H9 (cell line): ENCODE measurements at regions not wholly inside any gene's neighbourhood (a gene's known extent, or its start where the extent isn't known, plus 50 kb on each side); places are given as distances from the start of the nearest gene placed in this dataset.

Experiments
- DNase-seq: peaks from one replicate; pipeline ENCODE4 v3.0.0-alpha.2; 2017
- H2AFZ ChIP-seq: one replicate; pipeline ENCODE4 v1.6.1; 2013; ENCODE audit warnings: mild to moderate bottlenecking, low read length, control low read depth, moderate library complexity
- H2AK5ac ChIP-seq: 2 replicates; pipeline ENCODE4 v1.6.1; 2013; ENCODE audit warnings: low read length, control low read depth, mixed read lengths; ENCODE audit not compliant: insufficient read length
- H2BK120ac ChIP-seq: one replicate; pipeline ENCODE4 v1.6.1; 2013; ENCODE audit warnings: low read depth, mild to moderate bottlenecking, low read length, control low read depth, inconsistent platforms; ENCODE audit not compliant: poor library complexity, severe bottlenecking
- H2BK12ac ChIP-seq: 2 replicates; pipeline ENCODE4 v1.6.1; 2013; ENCODE audit warnings: low read length, control low read depth, mixed read lengths, low read depth; ENCODE audit not compliant: insufficient read length
- H2BK15ac ChIP-seq: 2 replicates; pipeline ENCODE4 v1.6.1; 2013; ENCODE audit warnings: low read depth, low read length, control low read depth
- H2BK20ac ChIP-seq: one replicate; pipeline ENCODE4 v1.6.1; 2013; ENCODE audit warnings: low read depth, mild to moderate bottlenecking, low read length, control low read depth, inconsistent platforms; ENCODE audit not compliant: poor library complexity, severe bottlenecking
- H2BK5ac ChIP-seq: 2 replicates; pipeline ENCODE4 v1.6.1; 2013; ENCODE audit warnings: low read length, control low read depth, mixed read lengths; ENCODE audit not compliant: insufficient read length
- H3K14ac ChIP-seq: 2 replicates; pipeline ENCODE4 v1.6.1; 2013; ENCODE audit warnings: low read length, control low read depth; ENCODE audit not compliant: insufficient read depth
- H3K18ac ChIP-seq: 2 replicates; pipeline ENCODE4 v1.6.1; 2013; ENCODE audit warnings: low read depth, mild to moderate bottlenecking, mixed read lengths, low read length, control low read depth; ENCODE audit not compliant: insufficient read length
- H3K23ac ChIP-seq: 2 replicates; pipeline ENCODE4 v1.6.1; 2013; ENCODE audit warnings: low read length, control low read depth, mixed read lengths, low read depth; ENCODE audit not compliant: insufficient read length
- H3K23me2 ChIP-seq: 2 replicates; pipeline ENCODE4 v1.6.1; 2013; ENCODE audit warnings: low read depth, mild to moderate bottlenecking, mixed read lengths, low read length, control low read depth; ENCODE audit not compliant: insufficient read length, poor library complexity, severe bottlenecking
- H3K27ac ChIP-seq: 2 replicates; pipeline ENCODE4 v1.5.1; 2013; ENCODE audit warnings: low read length, control low read depth, mixed read lengths, low read depth; ENCODE audit not compliant: insufficient read length
- H3K27me3 ChIP-seq: 2 replicates; pipeline ENCODE4 v1.6.1; 2013; ENCODE audit warnings: low read length, control low read depth, inconsistent platforms; ENCODE audit not compliant: insufficient read depth
- H3K4ac ChIP-seq: 2 replicates; pipeline ENCODE4 v1.6.1; 2013; ENCODE audit warnings: low read depth, mild to moderate bottlenecking, control low read depth, inconsistent platforms, low read length, moderate library complexity
- H3K4me1 ChIP-seq: 2 replicates; pipeline ENCODE4 v1.6.1; 2013; ENCODE audit warnings: low read length, control low read depth, inconsistent platforms; ENCODE audit not compliant: insufficient read depth
- H3K4me2 ChIP-seq: 2 replicates; pipeline ENCODE4 v1.6.1; 2013; ENCODE audit warnings: low read length, control low read depth, mixed read lengths; ENCODE audit not compliant: insufficient read length, insufficient read depth
- H3K56ac ChIP-seq: 2 replicates; pipeline ENCODE4 v1.6.1; 2013; ENCODE audit warnings: low read depth, mild to moderate bottlenecking, mixed read lengths, low read length, control low read depth; ENCODE audit not compliant: insufficient read length
- H3K79me1 ChIP-seq: 2 replicates; pipeline ENCODE4 v1.6.1; 2013; ENCODE audit warnings: low read depth, mild to moderate bottlenecking, moderate library complexity, low read length, control low read depth, inconsistent platforms; ENCODE audit not compliant: insufficient read depth, poor library complexity, severe bottlenecking
- H3K79me2 ChIP-seq: 2 replicates; pipeline ENCODE4 v1.6.1; 2013; ENCODE audit warnings: low read length, control low read depth, inconsistent platforms; ENCODE audit not compliant: insufficient read depth
- H3K9ac ChIP-seq: 2 replicates; pipeline ENCODE4 v1.6.1; 2013; ENCODE audit warnings: low read length, control low read depth, mixed read lengths; ENCODE audit not compliant: insufficient read length; ENCODE audit errors: extremely low read depth
- H3K9me3 ChIP-seq: one replicate; pipeline ENCODE4 v1.6.1; 2013; ENCODE audit warnings: low read depth, low read length, inconsistent platforms; ENCODE audit not compliant: control insufficient read depth
- H3T11ph ChIP-seq: one replicate; pipeline ENCODE4 v1.6.1; 2013; ENCODE audit warnings: mild to moderate bottlenecking, low read length, control low read depth, inconsistent platforms
- H4K20me1 ChIP-seq: one replicate; pipeline ENCODE4 v1.6.1; 2013; ENCODE audit not compliant: control insufficient read depth, insufficient read length, insufficient read depth
- H4K5ac ChIP-seq: 2 replicates; pipeline ENCODE4 v1.6.1; 2013; ENCODE audit warnings: low read depth, mild to moderate bottlenecking, mixed read lengths, low read length, control low read depth; ENCODE audit not compliant: insufficient read length
- H4K8ac ChIP-seq: replicated peaks from 2 replicates; pipeline ENCODE4 v1.6.1; 2013; ENCODE audit warnings: low read length, control low read depth, mixed read lengths, low read depth; ENCODE audit not compliant: insufficient read length
- H4K91ac ChIP-seq: 2 replicates; pipeline ENCODE4 v1.6.1; 2013; ENCODE audit warnings: low read depth, mild to moderate bottlenecking, moderate library complexity, mixed read lengths, low read length, control low read depth; ENCODE audit not compliant: insufficient read length
- H3K27ac Mint-ChIP-seq, 3 experiments: 2 replicates in 2 of 3; 3 replicates in 1 of 3; pipeline ENCODE4 v1.8.0; 2020 to 2021; ENCODE audit warnings: mixed read lengths in 3 of 3, mild to moderate bottlenecking in 1 of 3, moderate library complexity in 1 of 3
- H3K27me3 Mint-ChIP-seq: 2 replicates; pipeline ENCODE4 v1.8.0; 2021; ENCODE audit warnings: low read depth, mild to moderate bottlenecking, moderate library complexity, mixed read lengths
- H3K36me3 Mint-ChIP-seq, 3 experiments: 2 replicates in 2 of 3; 3 replicates in 1 of 3; pipeline ENCODE4 v1.8.0; 2020 to 2021; ENCODE audit warnings: low read depth in 3 of 3, mixed read lengths in 3 of 3; ENCODE audit not compliant: insufficient read depth in 1 of 3
- H3K4me1 Mint-ChIP-seq, 2 experiments: 2 replicates each; pipeline ENCODE4 v1.8.0; 2020; ENCODE audit warnings: mixed read lengths in 2 of 2
- H3K4me3 Mint-ChIP-seq, 2 experiments: 2 replicates in 1 of 2; 3 replicates in 1 of 2; pipeline ENCODE4 v1.8.0; 2020 to 2021; ENCODE audit warnings: mild to moderate bottlenecking in 2 of 2, mixed read lengths in 2 of 2, moderate library complexity in 1 of 2
- H3K9me3 Mint-ChIP-seq, 2 experiments: 2 replicates in 1 of 2; 3 replicates in 1 of 2; pipeline ENCODE4 v1.8.0; 2020; ENCODE audit warnings: mild to moderate bottlenecking in 2 of 2, mixed read lengths in 2 of 2, moderate library complexity in 1 of 2
- CTCF ChIP-seq: fragments of 200-600 bp; sonication (generic); conservative IDR thresholded peaks from 3 replicates; pipeline ENCODE4 v1.8.0; 2021; ENCODE audit warnings: antibody characterized with exemption, mild to moderate bottlenecking
- WGBS: extraction: QIAGEN DNeasy Blood & Tissue Kit; methylation state at CpG from one replicate; pipeline ENCODE4 v1.1.7; 2013; ENCODE audit warnings: missing lambda C conversion rate, low lambda C conversion rate, mixed read lengths; ENCODE audit not compliant: insufficient read length; ENCODE audit errors: extremely low coverage; 5-methylcytosine and 5-hydroxymethylcytosine counted together

- Histone ChIP-seq H3K27me3 (no peaks in the 10 kb centered on the region), H2BK120ac (no peak overlapping the region), H2BK15ac (no peak overlapping the region), H4K8ac (no peak overlapping the region), H2BK5ac (no peak overlapping the region), H3K23me2 (no peaks in the 10 kb centered on the region), H3K9ac (no peak overlapping the region), H3K18ac (no peak overlapping the region), H3K4ac (no peak overlapping the region), H3K23ac (no peak overlapping the region), H3K4me2 (no peak overlapping the region), H4K5ac (no peak overlapping the region), H2AFZ (no peak overlapping the region), H2AK5ac (no peak overlapping the region), H3K4me1 (no peaks in the 10 kb centered on the region), H3K14ac (no peak overlapping the region), H3K79me1 (no peaks in the 10 kb centered on the region), H3K9me3 (no peaks in the 10 kb centered on the region), H3K27ac (no peak overlapping the region), H3K79me2 (no peaks in the 10 kb centered on the region), H2BK20ac (no peak overlapping the region), H3T11ph (no peak overlapping the region), H4K20me1 (no peaks in the 10 kb centered on the region), H4K91ac (no peak overlapping the region), H3K56ac (no peak overlapping the region), H2BK12ac (no peak overlapping the region)
- peaks cover 2 to 3% of the 10 kb centered on the region in 2 experiments; a peak in 2 of 5 replicates for H3K9me3 Mint-ChIP-seq
- H3K27me3 Mint-ChIP-seq: peaks cover 34% of the 10 kb centered on the region
- no peak for DNase-seq
- no peak for TF ChIP-seq CTCF
- no CpG with 5 or more reads among the region's 3 CpGs for WGBS
- H3K36me3 Mint-ChIP-seq: peaks cover 0 to 5% (median 0%) of the 10 kb centered on the region in 3 experiments; a peak in 2 of 7 replicates
- no peak overlapping the region for H3K27ac Mint-ChIP-seq
- H3K4me1 Mint-ChIP-seq: peaks cover 8 to 9% of the 10 kb centered on the region in 2 experiments
- no peak overlapping the region for H3K4me3 Mint-ChIP-seq
These were observed 657.3 kb upstream of the COBL start for GRCh38 chr7:51973939-51974338.
